PC-3 (cell line): ENCODE measurements at regions not wholly inside any gene's neighbourhood (a gene's known extent, or its start where the extent isn't known, plus 50 kb on each side); places are given as distances from the start of the nearest gene placed in this dataset.

ENCODE experiments used
- EZH2 ChIP-seq: fragments of 300-600 bp; sonication (generic); IDR thresholded peaks from one replicate; pipeline ENCODE4 v1.6.1; 2017; ENCODE audit warnings: antibody characterized with exemption, mild to moderate bottlenecking, low read length; ENCODE audit not compliant: unreplicated experiment
- TF ChIP-seq, protein P1 (sequence below): fragments of 300-600 bp; sonication (generic); conservative IDR thresholded peaks from 2 replicates; pipeline ENCODE4 v1.5.1; 2017; ENCODE audit warnings: antibody characterized with exemption, low read depth, mild to moderate bottlenecking, low read length

- TF ChIP-seq, protein P1, sequence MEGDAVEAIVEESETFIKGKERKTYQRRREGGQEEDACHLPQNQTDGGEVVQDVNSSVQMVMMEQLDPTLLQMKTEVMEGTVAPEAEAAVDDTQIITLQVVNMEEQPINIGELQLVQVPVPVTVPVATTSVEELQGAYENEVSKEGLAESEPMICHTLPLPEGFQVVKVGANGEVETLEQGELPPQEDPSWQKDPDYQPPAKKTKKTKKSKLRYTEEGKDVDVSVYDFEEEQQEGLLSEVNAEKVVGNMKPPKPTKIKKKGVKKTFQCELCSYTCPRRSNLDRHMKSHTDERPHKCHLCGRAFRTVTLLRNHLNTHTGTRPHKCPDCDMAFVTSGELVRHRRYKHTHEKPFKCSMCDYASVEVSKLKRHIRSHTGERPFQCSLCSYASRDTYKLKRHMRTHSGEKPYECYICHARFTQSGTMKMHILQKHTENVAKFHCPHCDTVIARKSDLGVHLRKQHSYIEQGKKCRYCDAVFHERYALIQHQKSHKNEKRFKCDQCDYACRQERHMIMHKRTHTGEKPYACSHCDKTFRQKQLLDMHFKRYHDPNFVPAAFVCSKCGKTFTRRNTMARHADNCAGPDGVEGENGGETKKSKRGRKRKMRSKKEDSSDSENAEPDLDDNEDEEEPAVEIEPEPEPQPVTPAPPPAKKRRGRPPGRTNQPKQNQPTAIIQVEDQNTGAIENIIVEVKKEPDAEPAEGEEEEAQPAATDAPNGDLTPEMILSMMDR, result no peak
- TF ChIP-seq EZH2, result no peak
These were observed 67.6 kb upstream of the ST6GALNAC5 start for GRCh38 chr1:76799700-76800099.
